ENCODE measurements at regions not wholly inside any gene's neighbourhood (a gene's known extent, or its start where the extent isn't known, plus 50 kb on each side); places are given as distances from the start of the nearest gene placed in this dataset.

- H3K27ac ChIP-seq, result no peak overlapping the region
- 70 to 84% (median 82%) methylated on average over 7 of the region's 7 CpGs for WGBS, 5 donors
- intact Hi-C loops (cut with DNase I; ENCODE audit: low total_unique reads), result no loop called here
Measured at GRCh38 chr1:31127266-31127665, 61.7 kb upstream of the PUM1 start.

GRCh38 chr1:31122741-31123140 lies 57.2 kb upstream of the PUM1 start:
- WGBS, 5 donors, result 57 to 73% (median 64%) methylated on average over 8 of the region's 8 CpGs
- no peak for TF ChIP-seq POLR2A (IDR thresholded peaks at IDR 0.05)
- no peak for TF ChIP-seq CTCF (IDR thresholded peaks at IDR 0.05)
- no peak for TF ChIP-seq EP300 (IDR thresholded peaks at IDR 0.05)
- TF ChIP-seq POLR2AphosphoS5 (IDR thresholded peaks at IDR 0.05), result no peak
- no peak overlapping the region for H3K27ac ChIP-seq
- peak in 1 of 2 donors; percentile 32 for DNase-seq
- H3K27me3 ChIP-seq, result no peaks in the 10 kb centered on the region
- intact Hi-C loops (cut with DNase I; ENCODE audit: low total_unique reads), result no loop called here
- H3K36me3 ChIP-seq, result no peaks in the 10 kb centered on the region
- H3K9me3 ChIP-seq, result no peaks in the 10 kb centered on the region
- H3K4me1 ChIP-seq, result no peaks in the 10 kb centered on the region
- H3K4me3 ChIP-seq, result no peak overlapping the region

More at GRCh38 chr1:31127266-31127665, 61.7 kb upstream of the PUM1 start:
- Histone ChIP-seq H3K9me3 (no peaks in the 10 kb centered on the region), H3K27me3 (no peaks in the 10 kb centered on the region), H3K36me3 (no peaks in the 10 kb centered on the region), H3K4me3 (no peak overlapping the region), H3K4me1 (no peaks in the 10 kb centered on the region)
- peak in 1 of 2 donors; percentile 38 for DNase-seq
- no peak for TF ChIP-seq POLR2A (IDR thresholded peaks at IDR 0.05)
- no peak for TF ChIP-seq CTCF (IDR thresholded peaks at IDR 0.05)
- no peak for TF ChIP-seq EP300 (IDR thresholded peaks at IDR 0.05)
- no peak for TF ChIP-seq POLR2AphosphoS5 (IDR thresholded peaks at IDR 0.05)

GRCh38 chr1:31122101-31122735 lies 56.7 kb upstream of the PUM1 start:
- WGBS, 5 donors, result 70 to 80% (median 77%) methylated on average over 5 to 6 of the region's 6 CpGs

GRCh38 chr1:31120783-31121180 lies 55.3 kb upstream of the PUM1 start:
- Histone ChIP-seq H3K9me3 (no peaks in the 10 kb centered on the region), H3K27ac (no peak overlapping the region), H3K4me3 (no peak overlapping the region), H3K27me3 (no peaks in the 10 kb centered on the region), H3K4me1 (no peaks in the 10 kb centered on the region), H3K36me3 (no peaks in the 10 kb centered on the region)
- intact Hi-C loops (cut with DNase I; ENCODE audit: low total_unique reads), result no loop called here
- TF ChIP-seq CTCF (IDR thresholded peaks at IDR 0.05) (no peak), POLR2A (IDR thresholded peaks at IDR 0.05) (no peak), POLR2AphosphoS5 (IDR thresholded peaks at IDR 0.05) (no peak)
- WGBS, 5 donors, result 90 to 100% (median 96%) methylated on average over 3 of the region's 3 CpGs
- DNase-seq, result no peak

More at GRCh38 chr1:31122101-31122735, 56.7 kb upstream of the PUM1 start:
- H3K27me3 ChIP-seq, result no peaks in the 10 kb centered on the region
- peak in 1 of 2 donors; percentile 37 for DNase-seq
- intact Hi-C loops (cut with DNase I; ENCODE audit: low total_unique reads), result no loop called here
- H3K27ac ChIP-seq, result no peak overlapping the region
- H3K36me3 ChIP-seq, result no peaks in the 10 kb centered on the region
- TF ChIP-seq CTCF (IDR thresholded peaks at IDR 0.05) (no peak), POLR2A (IDR thresholded peaks at IDR 0.05) (no peak), EP300 (IDR thresholded peaks at IDR 0.05) (no peak), POLR2AphosphoS5 (IDR thresholded peaks at IDR 0.05) (no peak)
- H3K4me3 ChIP-seq, result no peak overlapping the region
- no peaks in the 10 kb centered on the region for H3K4me1 ChIP-seq
- H3K9me3 ChIP-seq, result no peaks in the 10 kb centered on the region
